Cerebellar cortex (tissue), 1 donor: ENCODE measurements at regions not wholly inside any gene's neighbourhood (a gene's known extent, or its start where the extent isn't known, plus 50 kb on each side); places are given as distances from the start of the nearest gene placed in this dataset.

Experiments
- DNase-seq: peaks from one replicate; pipeline ENCODE4 v3.0.0-alpha.2; 2015; ENCODE audit warnings: low spot score

DNA sequence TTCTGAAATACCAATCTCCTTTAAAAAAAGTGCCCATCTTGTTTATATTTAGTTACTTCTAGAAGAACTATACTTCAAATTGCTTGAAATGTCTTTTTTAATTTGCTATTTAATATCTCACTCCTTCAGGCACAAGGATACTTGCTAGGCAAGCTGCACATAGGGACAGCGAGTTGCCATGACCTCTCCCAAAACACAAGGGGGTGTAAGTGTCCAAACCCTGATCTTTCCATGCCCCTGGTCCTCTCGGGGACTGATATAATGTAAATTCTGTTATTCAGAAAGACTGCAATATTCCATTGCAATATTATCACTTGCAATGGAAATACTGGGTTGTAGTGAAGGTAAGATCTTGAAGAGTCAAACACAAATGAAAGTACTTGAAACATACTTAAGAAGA lies 480.4 kb downstream of the CETN3 start:
- DNase-seq, result no peak

DNA sequence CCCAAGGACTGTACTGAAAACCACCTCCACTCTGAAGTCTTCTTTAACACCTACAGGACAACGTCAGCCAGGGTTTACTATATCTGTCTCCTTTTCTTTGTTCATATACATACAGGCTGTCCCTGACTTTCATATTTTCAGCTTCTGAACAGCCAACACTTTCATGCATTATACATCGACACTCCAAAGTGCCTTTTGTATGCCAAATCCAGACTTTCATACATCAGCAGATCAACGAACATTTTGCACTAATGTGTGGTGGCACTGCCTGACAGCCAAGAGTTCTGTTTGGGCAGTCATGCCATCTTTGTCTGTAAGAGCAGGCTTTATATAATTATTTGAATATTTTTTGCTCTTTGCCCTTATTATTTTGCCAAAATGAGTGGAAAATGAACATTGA lies 487.4 kb downstream of the CETN3 start:
- no peak for DNase-seq

DNA sequence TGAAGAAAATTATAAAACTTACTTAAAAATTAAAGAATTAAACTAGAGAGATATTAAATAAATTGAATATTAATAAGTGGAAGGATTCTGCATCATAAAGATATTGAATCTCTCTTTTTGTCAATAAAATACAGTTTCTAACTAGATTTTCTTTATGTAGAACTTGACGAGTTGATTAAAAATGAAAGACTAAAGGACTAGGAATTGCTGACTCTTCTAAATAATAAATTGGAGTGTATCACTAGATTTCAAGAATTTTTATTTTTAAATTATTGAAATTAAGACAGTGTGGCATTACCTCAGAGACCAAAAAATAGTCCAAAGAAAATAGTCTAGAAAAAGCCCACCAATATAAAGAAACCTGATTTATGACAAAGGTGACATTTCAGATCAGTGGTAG lies 492.4 kb downstream of the CETN3 start:
- no peak for DNase-seq

DNA sequence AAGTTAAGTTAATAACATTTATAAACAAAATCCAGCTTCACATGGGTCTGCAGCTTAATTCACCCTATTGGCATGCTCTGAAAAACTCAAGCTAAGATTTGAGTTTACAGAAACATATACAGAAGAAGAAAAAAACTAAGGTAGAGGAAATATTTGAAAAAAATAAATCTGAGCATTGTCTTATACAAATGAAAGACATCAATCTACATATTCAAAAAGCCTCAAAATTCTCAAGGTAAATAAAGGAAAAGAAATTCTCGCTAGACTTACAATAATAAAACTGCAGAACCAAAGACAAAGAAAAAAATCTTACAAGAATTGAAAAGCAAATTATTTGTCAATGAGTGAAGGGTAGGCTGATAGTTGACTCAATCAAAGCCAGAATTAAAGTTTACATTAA lies 493.4 kb downstream of the CETN3 start:
- no peak for DNase-seq

DNA sequence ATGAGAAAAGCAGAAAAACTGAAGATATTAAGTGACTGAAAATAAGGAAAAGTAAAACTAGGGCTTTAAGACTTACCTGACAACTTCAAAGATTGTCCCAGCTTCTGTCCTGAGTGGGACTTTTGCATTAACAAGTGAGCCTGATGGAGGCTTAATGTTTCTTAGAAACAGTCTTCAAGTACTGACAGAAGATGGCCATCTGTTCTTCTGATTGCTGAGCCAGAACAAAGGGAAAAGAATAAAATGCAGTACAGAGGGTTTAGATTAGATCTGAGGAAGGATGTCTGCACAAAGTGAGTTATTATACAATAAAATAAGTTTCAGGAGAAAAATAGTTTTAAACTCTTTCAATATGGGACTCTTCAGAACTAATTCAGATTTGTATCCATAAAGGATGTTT lies 500.7 kb downstream of the CETN3 start:
- DNase-seq, result no peak

DNA sequence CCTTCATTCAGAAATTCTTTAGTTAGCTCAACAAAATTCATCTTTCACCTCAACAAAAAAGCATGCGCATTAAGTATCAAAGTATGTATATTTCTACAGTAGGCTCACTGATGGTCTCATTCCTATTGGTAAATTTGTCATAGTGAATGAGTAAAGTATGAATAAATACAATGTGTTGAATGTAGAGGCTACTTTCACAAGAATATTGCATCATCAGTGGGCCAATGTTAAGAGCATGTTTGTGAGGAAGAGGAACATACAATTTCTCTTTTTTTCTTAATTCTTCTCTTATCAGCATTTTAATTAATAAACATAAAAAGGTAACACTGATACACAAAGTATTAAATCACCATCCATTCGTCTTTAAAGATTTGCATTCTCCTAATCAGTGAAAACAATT lies 505.1 kb downstream of the CETN3 start:
- DNase-seq, result no peak

DNA sequence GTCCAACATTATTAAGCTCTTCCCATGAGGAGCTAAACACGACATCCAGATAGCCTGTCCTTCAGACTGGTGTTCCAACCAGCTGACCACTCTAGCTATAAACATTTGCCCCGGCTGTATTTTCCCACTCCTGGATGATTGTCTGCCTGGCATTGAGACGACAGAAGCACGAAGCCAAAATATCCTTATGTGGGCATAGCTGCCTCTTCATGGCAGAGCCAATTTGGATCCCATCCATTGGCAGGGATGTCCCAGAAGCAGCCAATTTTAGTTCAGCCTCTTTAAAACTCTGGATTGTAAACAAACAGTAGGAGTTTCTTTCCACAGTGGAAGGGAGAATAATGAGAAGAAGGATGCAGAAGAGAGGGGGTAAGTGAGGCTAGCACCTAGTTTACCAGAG lies 507.6 kb downstream of the CETN3 start:
- peak; percentile 51 for DNase-seq

DNA sequence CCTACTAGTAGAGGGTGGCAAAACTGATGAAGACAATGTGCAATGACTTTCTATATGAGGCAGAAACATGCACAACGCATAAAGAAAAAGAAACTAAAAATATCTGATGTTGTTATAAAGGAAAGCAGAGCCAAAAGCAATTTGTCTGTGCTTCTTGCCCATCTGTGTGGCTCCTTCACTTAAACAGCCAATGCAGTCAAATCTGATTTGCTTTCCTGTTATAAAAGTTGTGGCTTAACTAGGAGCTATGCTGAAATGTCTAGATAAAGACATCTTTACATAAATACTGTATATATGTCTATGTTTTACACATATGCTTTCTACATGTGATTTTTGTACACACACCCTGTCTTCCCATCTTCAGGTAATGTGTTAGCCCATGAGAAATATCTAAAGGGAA lies 508.2 kb downstream of the CETN3 start:
- no peak for DNase-seq

DNA sequence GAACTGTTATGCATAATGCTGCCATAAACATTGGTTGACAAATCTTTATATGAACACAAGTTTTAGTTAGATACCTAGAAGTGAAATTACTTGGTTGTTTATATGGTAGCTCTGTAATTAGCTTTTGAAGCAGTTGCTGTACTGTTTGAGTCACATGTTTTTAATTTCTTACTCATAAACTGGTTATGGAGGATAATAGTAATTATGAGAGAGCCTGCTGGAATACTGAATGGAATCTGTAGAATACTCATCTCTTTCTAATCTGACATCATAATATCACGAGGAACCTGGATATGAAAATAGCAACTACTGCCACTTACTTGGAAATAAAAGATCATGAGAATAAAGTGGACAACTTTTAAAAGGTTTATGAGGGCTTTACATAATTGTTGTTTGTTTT lies 509.2 kb downstream of the CETN3 start:
- no peak for DNase-seq

DNA sequence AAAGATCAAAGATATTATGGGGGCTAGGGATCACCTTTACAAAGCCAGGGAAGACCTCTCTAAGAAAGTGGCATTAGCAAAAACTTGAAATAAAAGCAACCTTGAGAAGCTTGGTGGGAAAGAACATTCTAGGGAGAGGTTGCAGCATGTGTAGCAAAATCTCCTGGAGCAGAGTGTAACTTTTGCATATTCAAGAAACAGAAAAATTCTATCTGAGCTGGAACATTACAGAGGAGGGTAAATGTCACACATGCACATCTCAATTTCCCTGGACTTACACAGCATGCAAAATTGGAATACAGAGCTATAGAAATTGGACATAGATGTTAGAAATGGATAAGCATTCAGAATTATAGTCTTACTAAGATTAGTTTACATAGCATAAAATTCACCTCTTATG lies 510.0 kb downstream of the CETN3 start:
- no peak for DNase-seq

DNA sequence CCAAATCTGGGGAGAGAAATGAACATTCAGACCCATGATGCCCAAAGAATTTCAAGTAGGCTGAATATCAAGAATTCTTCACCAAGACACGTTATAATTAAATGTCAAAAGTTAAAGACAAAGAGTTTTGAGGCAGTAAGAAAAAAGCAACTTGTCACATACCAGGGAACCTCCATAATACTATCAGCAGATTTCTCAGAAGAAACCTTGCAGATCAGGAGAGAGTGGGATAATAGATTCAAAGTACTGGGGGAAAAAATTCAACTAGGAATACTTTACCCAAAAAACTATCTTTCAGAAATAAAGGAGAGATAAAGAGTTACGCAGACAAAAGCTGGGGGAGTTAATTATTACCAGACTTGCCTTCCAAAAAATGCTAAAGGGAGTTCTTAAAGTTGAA lies 516.0 kb downstream of the CETN3 start:
- no peak for DNase-seq

DNA sequence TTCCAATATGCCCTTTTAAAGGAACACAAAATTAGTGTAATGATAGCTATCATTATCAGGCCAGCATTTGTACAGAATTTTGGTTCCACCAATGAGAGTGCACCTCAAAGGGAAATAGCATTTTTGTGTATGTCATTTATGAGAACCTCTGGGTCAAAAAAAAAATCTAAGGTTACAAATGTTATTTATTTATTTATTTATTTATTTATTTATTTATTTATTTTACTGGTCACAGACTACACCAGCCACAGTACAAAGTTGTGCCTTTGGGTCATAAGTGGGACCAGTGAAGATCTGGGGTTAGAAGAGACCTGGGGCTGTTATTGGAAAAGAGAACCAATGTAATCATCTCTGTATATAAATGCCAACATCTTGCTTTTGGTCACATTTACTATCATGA lies 523.9 kb downstream of the CETN3 start:
- DNase-seq, result no peak

DNA sequence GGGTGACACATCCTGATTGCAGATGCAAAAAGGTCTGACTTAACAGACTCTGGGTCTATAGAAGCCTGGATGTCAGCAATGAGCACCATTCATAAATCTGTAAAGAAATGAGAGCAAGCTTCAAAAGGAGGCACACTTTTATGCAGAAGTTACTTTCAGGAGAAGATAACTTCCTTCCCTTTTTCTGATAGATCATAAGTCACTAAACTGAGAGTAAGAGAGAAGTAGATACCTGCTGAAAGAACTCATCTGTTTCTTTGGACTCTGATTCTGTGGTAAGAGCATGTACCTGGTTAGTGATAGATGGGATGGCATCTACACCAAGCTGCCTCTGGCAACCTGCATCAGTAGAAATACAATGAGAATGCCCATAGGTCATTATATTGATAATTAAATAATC lies 525.6 kb downstream of the CETN3 start:
- no peak for DNase-seq

DNA sequence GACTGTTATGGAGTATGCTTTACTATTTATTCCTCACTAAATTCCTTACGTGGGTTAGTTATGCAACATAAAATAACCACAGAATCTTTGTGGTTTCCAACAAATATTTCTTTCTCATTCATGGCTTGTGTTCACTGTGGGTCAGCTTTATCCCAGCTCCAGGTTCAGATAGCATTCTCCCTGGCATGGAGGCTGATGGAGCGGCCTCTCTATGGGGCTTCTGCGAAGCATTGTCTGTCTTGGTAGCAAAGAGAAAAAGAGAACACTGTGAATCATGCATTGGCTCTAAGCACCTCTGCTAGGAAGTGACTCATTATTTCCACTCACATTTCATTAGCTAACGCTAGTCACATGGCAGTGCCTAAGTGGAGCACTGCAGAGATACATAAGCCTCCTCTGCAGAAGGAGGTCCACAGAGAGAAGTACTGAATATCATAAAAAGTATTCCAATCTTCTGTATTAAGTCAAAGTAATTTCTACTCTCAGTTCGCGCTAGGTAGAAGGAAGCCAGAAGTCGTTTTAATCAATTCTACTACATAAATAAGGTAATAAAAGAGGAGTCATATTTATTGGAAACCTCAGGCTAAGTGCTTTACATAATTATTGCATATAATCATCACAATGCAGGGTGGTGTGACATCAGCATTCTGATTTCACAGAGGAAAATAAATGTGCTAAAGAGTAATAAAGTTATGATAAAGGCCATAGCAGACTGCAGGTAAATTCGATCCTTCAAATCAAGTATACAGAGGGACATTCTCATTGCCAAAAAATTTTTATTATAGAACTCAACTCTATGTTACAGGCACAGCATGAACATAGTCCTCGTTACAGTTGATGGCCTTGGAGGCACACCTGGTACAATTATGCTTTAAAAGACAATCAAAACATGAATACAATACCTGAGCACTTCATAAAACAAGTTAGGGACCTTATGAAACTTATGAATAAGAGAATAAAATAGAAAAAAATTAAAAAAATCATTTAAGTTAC lies 531.1 kb downstream of the CETN3 start:
- DNase-seq, result no peak

DNA sequence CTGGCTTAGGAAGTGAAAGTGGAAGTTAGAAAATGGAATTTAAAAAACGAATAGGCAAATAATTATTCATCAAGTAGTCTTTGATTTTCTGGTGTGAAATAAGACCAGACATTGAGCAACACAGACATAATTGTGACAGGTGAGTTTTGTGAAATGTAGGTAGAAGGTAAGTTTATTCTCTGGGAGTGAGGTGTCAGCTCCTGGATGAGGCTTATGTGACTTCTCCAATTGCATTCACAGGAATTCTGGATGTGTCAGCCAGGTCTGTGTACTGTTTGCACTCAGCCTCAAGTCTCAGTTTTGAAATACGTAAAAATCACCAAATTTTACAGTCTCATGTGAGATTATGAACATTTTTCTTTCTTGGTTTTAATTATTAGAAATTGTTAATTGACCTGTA lies 537.6 kb downstream of the CETN3 start:
- no peak for DNase-seq

DNA sequence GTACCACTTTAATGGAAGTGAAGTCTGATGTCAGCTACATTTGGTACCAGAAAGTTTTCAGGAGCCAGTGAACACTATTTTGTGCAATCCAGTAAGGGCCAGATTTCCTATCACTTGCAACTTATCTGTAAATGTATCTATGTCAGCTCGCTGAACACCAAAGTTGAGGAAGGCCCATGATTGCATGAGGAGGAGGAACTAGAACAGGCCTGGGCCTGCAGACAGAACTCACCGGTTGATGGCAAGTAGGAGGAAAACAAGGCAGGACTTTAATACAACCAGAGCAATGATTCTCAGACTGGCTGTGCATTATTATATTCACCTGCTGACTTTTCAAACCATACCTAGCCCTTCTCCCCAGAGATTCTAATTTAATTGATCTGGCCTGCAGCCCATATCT lies 540.2 kb downstream of the CETN3 start:
- DNase-seq, result no peak

DNA sequence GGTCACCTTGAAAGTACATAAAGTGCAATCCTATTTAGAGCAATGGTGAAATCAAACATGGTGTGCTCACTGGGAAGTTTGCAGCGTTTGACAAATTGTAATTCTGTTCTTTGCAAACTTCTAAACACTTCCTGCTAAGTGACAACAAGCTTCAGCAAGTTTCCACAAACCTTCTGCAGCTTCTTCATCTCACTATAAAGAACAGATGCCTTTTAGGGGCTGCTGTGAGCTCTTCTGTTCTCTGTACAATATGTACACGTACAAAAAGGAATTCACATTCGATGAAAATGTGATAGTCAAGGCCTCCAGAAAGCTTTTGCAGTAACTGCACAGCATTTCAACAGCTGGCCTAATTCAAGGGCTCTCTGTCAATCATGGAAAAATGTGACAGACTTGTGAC lies 543.1 kb downstream of the CETN3 start:
- no peak for DNase-seq

DNA sequence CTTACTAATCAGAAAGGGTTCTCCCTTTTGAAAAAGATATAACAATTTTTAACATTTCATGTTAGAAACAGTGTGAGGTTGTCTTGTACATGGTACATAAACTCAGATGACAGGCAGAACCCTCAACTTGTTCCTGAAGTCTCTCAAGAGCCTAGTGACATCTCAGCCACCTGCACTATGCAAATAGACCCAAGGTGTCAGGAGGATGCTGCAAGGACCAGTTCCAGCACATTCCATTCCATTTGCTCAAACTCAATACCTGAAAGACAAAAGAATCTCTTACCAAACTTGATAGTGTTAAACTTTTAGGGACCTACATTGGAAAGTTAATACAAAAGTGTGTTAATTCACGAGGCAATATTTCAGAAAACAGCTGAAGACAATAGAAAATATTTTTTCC lies 544.6 kb downstream of the CETN3 start:
- no peak for DNase-seq

DNA sequence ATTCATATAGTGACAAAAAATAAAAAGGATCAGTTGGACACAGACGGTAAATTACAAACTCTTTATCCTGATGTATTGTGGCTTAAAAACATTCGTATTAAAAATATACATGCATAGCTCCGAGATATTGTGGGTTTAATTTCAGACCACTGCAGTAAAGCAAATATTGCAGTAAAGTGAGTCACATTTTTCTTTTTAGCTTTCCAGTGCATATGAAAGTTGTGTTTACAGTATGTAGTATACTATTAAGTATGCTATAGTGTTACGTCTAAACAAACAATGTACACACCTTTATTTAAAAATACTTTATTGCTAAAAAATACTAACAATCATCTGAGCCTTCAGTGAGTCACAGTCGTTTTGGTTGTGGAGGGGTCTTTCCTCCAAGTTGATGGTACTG lies 551.8 kb downstream of the CETN3 start:
- no peak for DNase-seq

DNA sequence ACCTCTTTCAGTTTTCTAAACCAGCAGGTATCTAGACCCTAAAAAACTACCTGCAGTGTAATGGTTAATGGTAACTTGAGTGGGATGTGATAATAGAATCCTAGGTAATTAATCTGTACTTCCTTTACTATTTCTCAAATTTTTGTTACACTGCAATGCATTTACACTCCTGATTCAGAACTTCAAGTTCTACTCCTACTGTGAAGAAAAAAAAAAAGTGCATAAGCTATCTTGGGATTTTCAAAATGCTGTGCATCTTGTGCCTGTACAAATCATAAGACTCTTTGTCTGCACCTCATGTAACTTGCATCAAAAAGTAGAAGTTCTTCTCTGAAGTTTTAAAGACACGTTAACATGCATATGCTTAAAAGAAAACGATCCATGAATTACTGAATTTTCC lies 554.1 kb downstream of the CETN3 start:
- no peak for DNase-seq

DNA sequence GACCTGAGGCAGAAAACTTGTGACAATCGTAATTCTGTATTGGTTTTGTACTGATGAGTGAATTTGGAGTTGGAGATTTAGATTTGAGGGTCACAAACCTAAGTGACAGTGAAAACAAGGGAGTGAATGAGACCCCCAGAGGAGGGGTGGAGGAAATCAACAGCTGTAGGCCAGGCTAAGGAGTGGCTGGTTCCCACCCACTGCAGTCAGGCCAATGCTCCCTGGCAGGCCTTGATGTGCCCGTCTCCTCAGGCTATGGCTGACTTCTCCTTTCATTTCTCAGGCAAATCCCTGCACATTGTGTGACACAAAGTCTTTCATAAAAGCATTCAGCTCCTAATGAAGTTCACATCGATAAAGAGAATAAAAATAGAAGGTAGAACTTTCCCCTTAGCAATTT lies 557.6 kb downstream of the CETN3 start:
- no peak for DNase-seq

DNA sequence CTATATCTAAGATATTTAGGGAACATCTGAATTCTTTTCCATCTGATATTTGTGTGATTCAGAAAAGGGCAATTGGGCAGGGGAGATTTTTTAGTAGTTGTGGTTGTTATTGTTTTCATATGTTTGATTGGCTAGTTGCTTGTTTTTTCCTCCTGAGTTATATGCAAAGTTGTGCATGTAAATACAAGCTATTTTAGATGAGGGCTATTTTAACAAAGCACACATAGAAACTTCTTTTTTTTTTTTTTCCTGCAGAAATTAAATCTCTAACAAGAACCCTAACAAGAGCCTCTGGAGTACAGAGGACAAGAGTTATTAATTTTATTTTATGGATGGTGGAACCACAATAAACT lies 559.1 kb downstream of the CETN3 start:
- no peak for DNase-seq

DNA sequence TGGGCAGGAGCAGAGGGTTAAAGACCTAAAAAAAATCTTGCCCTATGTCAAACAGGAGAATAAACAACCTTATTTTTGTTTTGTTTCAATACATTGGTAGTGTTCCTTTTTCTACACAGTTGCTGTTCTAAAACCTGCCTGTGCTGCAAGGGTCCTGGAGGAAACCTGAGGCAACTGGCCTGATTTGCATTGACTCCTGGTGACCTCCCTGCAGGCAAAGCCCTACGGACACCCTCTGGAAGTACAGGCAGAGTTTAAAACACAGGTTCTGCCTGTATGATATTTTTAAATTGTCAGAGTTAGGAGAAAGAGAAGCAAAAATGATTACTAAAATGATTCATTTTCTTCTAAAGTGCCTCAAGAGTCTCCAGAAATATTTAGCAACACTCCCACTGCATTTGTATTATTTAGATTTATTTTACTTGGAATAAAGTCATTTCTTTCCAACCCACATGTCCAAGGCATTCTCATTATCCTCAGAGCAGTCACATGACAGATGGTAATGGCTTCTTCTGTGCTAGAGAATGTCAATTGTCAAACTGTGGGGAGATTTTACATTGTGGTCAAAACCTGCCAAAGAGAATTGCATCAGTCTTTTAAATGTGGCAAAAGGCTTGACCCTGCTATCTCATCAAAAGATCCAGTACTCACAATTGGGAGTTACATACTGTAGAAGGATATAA lies 559.6 kb downstream of the CETN3 start:
- no peak for DNase-seq

DNA sequence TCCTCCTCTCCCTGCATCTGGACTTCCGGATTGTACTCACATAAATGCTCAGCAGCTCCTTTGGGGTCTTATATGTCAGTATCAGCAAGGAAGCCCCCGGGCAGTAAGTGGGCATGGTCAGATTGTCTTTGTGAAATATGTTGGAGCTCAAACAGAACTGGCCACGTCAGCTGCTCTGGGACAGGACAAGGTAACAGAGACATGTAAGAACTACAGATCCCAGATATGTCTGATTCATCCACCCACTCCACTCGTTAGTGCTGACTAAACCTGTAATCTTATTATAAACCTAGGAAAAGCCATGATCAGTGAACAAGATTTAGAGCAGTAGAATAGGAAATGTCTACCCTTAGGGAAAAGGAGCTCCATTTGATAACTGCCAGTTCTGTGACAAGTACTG lies 561.8 kb downstream of the CETN3 start:
- no peak for DNase-seq
